MM.1S (cell line): ENCODE measurements at regions not wholly inside any gene's neighbourhood (a gene's known extent, or its start where the extent isn't known, plus 50 kb on each side); places are given as distances from the start of the nearest gene placed in this dataset.

Experiments used
- DNase-seq: peaks from one replicate; pipeline ENCODE4 v3.0.0-alpha.2; 2015
- H2AFZ ChIP-seq: fragments of 300-600 bp; sonication (generic); 2 replicates; pipeline ENCODE4 v1.6.0; 2016; ENCODE audit warnings: antibody characterized with exemption, low read length
- H3F3A ChIP-seq: fragments of 300-600 bp; sonication (generic); 2 replicates; pipeline ENCODE4 v1.6.1; 2016; ENCODE audit warnings: mild to moderate bottlenecking, antibody characterized with exemption, low read length, moderate library complexity, mixed read lengths; ENCODE audit not compliant: insufficient read depth
- H3K27ac ChIP-seq: fragments of 300-600 bp; sonication (generic); 2 replicates; pipeline ENCODE4 v1.5.1; 2016; ENCODE audit warnings: mild to moderate bottlenecking, low read length
- H3K27me3 ChIP-seq: fragments of 300-600 bp; sonication (generic); replicated peaks from 2 replicates; pipeline ENCODE4 v1.6.0; 2016; ENCODE audit warnings: low read length; ENCODE audit not compliant: insufficient read depth
- H3K36me3 ChIP-seq: fragments of 300-600 bp; sonication (generic); replicated peaks from 2 replicates; pipeline ENCODE4 v1.6.1; 2016; ENCODE audit warnings: mild to moderate bottlenecking, low read length, mixed read lengths; ENCODE audit not compliant: insufficient read depth
- H3K4me1 ChIP-seq: fragments of 300-600 bp; sonication (generic); 2 replicates; pipeline ENCODE4 v1.6.1; 2016; ENCODE audit warnings: low read length, mixed read lengths
- H3K4me2 ChIP-seq: fragments of 300-600 bp; sonication (generic); 2 replicates; pipeline ENCODE4 v1.6.0; 2016; ENCODE audit warnings: low read depth, low read length
- H3K4me3 ChIP-seq: fragments of 300-600 bp; sonication (generic); 2 replicates; pipeline ENCODE4 v1.5.1; 2016; ENCODE audit warnings: low read length, mixed read lengths
- H3K79me2 ChIP-seq: fragments of 300-600 bp; sonication (generic); 2 replicates; pipeline ENCODE4 v1.6.1; 2016; ENCODE audit warnings: mixed run types, low read length, mixed read lengths
- H3K9ac ChIP-seq: fragments of 300-600 bp; sonication (generic); 2 replicates; pipeline ENCODE4 v1.6.1; 2016; ENCODE audit warnings: low read length, mixed read lengths
- H3K9me2 ChIP-seq: fragments of 300-600 bp; sonication (generic); replicated peaks from 2 replicates; pipeline ENCODE4 v1.6.1; 2016; ENCODE audit warnings: mild to moderate bottlenecking, low read length, mixed read lengths; ENCODE audit not compliant: insufficient read depth
- H3K9me3 ChIP-seq: fragments of 300-600 bp; sonication (generic); replicated peaks from 2 replicates; pipeline ENCODE4 v1.6.1; 2016; ENCODE audit warnings: mild to moderate bottlenecking, low read length, mixed read lengths; ENCODE audit not compliant: insufficient read depth
- H4K20me1 ChIP-seq: fragments of 300-600 bp; sonication (generic); 2 replicates; pipeline ENCODE4 v1.6.1; 2016; ENCODE audit warnings: mild to moderate bottlenecking, low read length, moderate library complexity, mixed read lengths; ENCODE audit not compliant: insufficient read depth
- EZH2 ChIP-seq: fragments of 300-600 bp; sonication (generic); optimal IDR thresholded peaks from 2 replicates; pipeline ENCODE3; 2017; ENCODE audit warnings: low read depth, mild to moderate bottlenecking, antibody characterized with exemption, low read length, mixed read lengths
- EZH2phosphoT487 ChIP-seq: fragments of 300-600 bp; sonication (generic); IDR thresholded peaks from 2 replicates; pipeline ENCODE4 v1.6.1; 2018; ENCODE audit warnings: antibody characterized with exemption, low read length
- TF ChIP-seq, protein P1 (sequence below): fragments of 300-600 bp; sonication (generic); IDR thresholded peaks from 2 replicates; pipeline ENCODE4 v1.5.1; 2016; ENCODE audit warnings: antibody characterized with exemption, low read length, mixed read lengths

DNA sequence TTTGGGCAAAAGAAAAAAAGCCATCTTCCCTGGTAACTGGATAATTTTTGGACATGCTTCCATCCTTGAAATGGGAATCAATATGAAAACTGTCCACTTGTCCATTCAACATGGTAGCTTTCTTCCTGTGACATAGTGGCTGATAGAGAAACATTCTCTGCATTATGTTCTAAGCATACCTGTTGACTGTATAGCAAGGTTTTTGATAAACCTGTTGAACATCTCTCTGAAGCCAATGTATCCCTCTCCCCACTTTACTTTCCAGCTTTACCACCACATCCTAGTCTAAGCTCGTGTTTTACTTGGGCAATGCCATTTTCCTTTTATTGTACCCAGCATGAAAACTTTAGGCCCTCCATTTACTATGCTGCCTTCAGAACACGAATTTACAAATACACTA is 630.1 kb downstream of the TOX3 start:
- Histone ChIP-seq H3K36me3 (no peaks in the 10 kb centered on the region), H3K9ac (no peak overlapping the region), H3K79me2 (no peaks in the 10 kb centered on the region), H3K4me1 (no peaks in the 10 kb centered on the region), H3K27ac (no peak overlapping the region), H3K4me3 (no peak overlapping the region), H3K9me2 (no peaks in the 10 kb centered on the region), H3K27me3 (no peaks in the 10 kb centered on the region), H3F3A (no peaks in the 10 kb centered on the region), H4K20me1 (no peaks in the 10 kb centered on the region), H2AFZ (no peak overlapping the region), H3K9me3 (no peaks in the 10 kb centered on the region), H3K4me2 (no peak overlapping the region)
- no peak for DNase-seq
- TF ChIP-seq, protein P1, sequence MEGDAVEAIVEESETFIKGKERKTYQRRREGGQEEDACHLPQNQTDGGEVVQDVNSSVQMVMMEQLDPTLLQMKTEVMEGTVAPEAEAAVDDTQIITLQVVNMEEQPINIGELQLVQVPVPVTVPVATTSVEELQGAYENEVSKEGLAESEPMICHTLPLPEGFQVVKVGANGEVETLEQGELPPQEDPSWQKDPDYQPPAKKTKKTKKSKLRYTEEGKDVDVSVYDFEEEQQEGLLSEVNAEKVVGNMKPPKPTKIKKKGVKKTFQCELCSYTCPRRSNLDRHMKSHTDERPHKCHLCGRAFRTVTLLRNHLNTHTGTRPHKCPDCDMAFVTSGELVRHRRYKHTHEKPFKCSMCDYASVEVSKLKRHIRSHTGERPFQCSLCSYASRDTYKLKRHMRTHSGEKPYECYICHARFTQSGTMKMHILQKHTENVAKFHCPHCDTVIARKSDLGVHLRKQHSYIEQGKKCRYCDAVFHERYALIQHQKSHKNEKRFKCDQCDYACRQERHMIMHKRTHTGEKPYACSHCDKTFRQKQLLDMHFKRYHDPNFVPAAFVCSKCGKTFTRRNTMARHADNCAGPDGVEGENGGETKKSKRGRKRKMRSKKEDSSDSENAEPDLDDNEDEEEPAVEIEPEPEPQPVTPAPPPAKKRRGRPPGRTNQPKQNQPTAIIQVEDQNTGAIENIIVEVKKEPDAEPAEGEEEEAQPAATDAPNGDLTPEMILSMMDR = no peak
- no peak for TF ChIP-seq EZH2
- no peak for TF ChIP-seq EZH2phosphoT487

- Histone ChIP-seq H3K27ac (no peak overlapping the region), H2AFZ (no peak overlapping the region), H3K4me3 (no peak overlapping the region), H3K9me3 (no peaks in the 10 kb centered on the region), H3K9ac (no peak overlapping the region), H3K9me2 (no peaks in the 10 kb centered on the region), H4K20me1 (no peaks in the 10 kb centered on the region), H3K4me2 (no peak overlapping the region), H3K79me2 (no peaks in the 10 kb centered on the region), H3K4me1 (no peaks in the 10 kb centered on the region), H3F3A (no peaks in the 10 kb centered on the region), H3K27me3 (no peaks in the 10 kb centered on the region), H3K36me3 (no peaks in the 10 kb centered on the region)
- DNase-seq = no peak
- TF ChIP-seq, protein P1 = no peak
- no peak for TF ChIP-seq EZH2
- TF ChIP-seq EZH2phosphoT487 = no peak
Observed at GRCh38 chr16:51916231-51916630, 630.7 kb downstream of the TOX3 start.

DNA sequence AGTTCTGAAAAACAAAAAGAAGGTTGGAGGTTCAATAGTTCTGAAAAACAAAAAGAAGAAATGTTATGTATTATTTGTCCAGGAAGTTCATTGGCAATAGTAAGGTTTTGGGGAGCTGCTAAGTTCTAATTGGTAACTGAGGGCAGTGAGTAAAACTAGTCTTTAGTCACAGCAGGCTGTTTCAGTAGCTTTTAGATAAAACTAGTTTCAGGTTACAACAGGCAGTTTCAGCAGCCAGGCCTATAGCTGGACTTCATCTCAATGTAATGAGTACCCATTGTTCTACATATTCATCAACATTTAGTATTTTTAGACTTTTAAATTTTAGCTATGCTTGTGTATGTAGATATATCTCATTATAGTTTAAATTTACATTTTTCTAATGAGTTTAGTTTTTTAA is 639.3 kb downstream of the TOX3 start:
- no peak for DNase-seq
- TF ChIP-seq, protein P1 = no peak
- no peak for TF ChIP-seq EZH2phosphoT487
- TF ChIP-seq EZH2 = no peak
- H3K4me2 ChIP-seq = no peak overlapping the region
- H3K36me3 ChIP-seq = no peaks in the 10 kb centered on the region
- no peak overlapping the region for H2AFZ ChIP-seq
- H3K79me2 ChIP-seq = no peaks in the 10 kb centered on the region
- H3F3A ChIP-seq = no peaks in the 10 kb centered on the region
- H3K9ac ChIP-seq = no peak overlapping the region
- no peaks in the 10 kb centered on the region for H4K20me1 ChIP-seq
- no peak overlapping the region for H3K27ac ChIP-seq
- no peaks in the 10 kb centered on the region for H3K9me3 ChIP-seq
- no peaks in the 10 kb centered on the region for H3K9me2 ChIP-seq
- H3K27me3 ChIP-seq = no peaks in the 10 kb centered on the region
- no peaks in the 10 kb centered on the region for H3K4me1 ChIP-seq
- no peak overlapping the region for H3K4me3 ChIP-seq
